C4-2B (cell line): ENCODE measurements at regions not wholly inside any gene's neighbourhood (a gene's known extent, or its start where the extent isn't known, plus 50 kb on each side); places are given as distances from the start of the nearest gene placed in this dataset.

Experiments used
- H3K27ac ChIP-seq: fragments of 450-650 bp; 2 replicates; pipeline ENCODE4 v1.5.1; 2017
- CTCF ChIP-seq: fragments of 450-650 bp; conservative IDR thresholded peaks from 2 replicates; pipeline ENCODE4 v1.5.1; 2017; ENCODE audit warnings: mild to moderate bottlenecking
- ZFX ChIP-seq: fragments of 450-650 bp; IDR thresholded peaks from 2 replicates; pipeline ENCODE4 v1.6.1; 2017

DNA sequence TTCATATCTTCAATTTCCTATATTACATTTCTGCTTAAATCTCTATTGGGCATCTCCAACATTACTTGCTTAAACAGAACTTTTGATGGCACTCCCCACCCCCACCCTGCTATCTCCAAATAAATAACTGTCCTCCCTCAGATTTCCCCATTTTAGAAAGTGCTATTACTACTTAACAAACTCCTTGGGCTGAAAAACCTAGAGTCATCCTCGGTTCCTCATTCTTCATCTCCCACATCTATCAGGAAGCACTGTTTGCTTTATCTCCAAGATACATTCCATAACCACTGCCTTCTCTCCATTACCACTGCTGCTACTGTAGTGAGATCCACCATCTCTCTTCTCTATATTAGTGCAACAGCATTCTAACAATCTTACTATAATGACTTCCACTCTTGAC, 150.4 kb upstream of the CYRIA start:
- TF ChIP-seq CTCF (no peak), ZFX (no peak)

DNA sequence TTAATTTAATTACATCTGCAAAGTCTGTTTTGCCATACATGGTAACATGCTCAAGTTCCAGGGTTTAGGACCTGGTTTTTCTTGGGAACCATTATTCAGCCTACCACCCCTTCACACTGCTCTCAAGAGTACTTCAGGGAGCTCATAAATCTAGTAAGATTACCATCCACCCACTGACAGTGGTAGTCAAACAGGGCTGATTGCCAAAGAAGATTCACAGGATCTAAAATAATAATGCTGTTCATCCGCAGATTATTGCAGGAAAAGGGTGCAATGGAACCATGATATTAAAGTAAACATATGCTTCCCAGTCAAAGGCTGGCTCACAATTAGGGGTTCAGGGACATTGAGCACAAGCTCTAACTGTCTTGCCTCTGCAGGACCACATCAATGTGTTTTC, 148.0 kb upstream of the CYRIA start:
- TF ChIP-seq ZFX, result no peak
- no peak for TF ChIP-seq CTCF
- no peak overlapping the region for H3K27ac ChIP-seq

More for the DNA sequence above, 150.4 kb upstream of the CYRIA start:
- no peak overlapping the region for H3K27ac ChIP-seq

DNA sequence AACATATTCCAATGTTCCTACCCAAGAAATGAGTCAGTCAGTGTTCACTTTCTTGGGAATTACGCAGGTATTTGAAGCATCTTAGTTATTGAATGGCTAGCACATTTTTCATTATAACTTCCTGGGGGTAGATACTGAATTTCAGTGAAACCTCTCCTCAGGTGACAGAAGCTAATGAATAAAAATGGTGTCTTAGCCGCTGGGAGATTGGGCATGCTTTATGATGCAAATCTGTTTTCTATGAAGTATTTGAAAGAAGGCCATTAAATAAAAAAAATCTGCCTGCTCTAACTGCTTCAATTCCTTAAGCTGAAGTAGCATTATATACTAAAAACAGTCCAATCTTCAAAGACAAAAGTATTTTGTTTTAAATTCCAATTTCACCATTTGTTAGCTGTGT, 132.8 kb upstream of the CYRIA start:
- H3K27ac ChIP-seq, result no peak overlapping the region
- TF ChIP-seq CTCF (no peak), ZFX (no peak)

DNA sequence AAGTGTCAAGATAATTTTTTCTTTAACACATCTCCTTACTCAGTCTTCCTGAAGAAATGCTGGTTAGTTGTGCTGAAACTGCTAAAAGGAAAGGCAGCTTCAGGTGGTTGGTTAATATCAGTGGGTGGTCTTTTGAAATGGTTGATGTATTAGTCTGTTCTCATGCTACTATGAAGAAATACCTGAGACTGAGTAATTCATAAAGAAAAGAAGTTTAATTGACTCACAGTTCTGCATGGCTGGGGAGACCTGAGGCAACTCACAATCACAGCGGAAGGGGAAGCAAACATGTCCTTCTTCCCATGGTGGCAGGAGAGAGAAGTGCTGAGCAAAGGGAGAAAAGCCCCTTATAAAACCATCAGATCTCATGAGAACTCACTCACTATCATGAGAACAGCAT, 125.9 kb upstream of the CYRIA start:
- TF ChIP-seq CTCF, result no peak

DNA sequence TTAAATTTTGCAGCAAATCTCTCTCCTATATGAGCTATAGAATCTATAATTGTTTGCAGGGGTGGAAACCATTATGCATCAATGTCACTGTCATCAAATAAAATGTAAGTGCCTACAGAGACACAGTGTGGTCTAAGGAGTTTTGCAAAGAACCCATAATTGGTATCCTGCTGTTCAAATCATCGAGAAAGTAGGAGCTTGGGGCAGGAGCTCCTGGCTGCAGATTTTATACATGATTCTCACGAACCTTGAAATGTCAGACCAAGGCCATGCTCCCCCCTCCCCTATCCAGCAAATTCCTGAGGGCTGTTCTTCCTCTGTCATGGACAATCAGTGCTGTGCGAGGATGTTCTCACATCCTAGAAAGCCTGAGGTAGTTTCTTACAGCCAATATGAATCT, 119.5 kb upstream of the CYRIA start:
- no peak overlapping the region for H3K27ac ChIP-seq
- TF ChIP-seq ZFX (no peak), CTCF (no peak)

More for the DNA sequence above, 125.9 kb upstream of the CYRIA start:
- no peak overlapping the region for H3K27ac ChIP-seq

- no peak overlapping the region for H3K27ac ChIP-seq
- no peak for TF ChIP-seq ZFX
- no peak for TF ChIP-seq CTCF
These were observed 119.0 kb upstream of the CYRIA start for GRCh38 chr2:16784652-16785051.

- no peak overlapping the region for H3K27ac ChIP-seq
- TF ChIP-seq ZFX (no peak), CTCF (no peak)
These were observed 111.7 kb upstream of the CYRIA start for GRCh38 chr2:16777123-16777870.
